ENCODE measurements at regions not wholly inside any gene's neighbourhood (a gene's known extent, or its start where the extent isn't known, plus 50 kb on each side); places are given as distances from the start of the nearest gene placed in this dataset.

DNA sequence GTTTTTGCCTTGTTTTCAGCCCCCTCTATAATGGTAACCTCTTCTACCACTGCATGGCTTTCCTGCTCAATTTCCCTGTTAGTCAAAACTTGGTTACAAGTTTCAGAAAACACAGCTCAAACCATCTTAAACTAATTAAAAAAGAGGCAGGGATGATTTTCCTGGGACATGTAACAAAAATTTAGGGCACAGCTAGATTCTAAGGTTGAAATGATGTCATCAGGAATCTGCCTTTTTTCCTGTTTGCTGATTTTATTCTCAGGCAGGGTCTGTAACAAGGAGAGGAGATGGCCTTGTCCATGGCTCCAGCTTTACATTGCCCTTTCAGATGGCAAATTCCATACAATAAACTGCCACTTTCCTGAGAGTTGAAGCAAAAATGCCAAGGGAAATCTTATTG, 157.9 kb upstream of the CREB1 start:
- no peak for DNase-seq

- no peak for DNase-seq
These were observed 157.3 kb upstream of the CREB1 start for GRCh38 chr2:207372483-207372882.

DNA sequence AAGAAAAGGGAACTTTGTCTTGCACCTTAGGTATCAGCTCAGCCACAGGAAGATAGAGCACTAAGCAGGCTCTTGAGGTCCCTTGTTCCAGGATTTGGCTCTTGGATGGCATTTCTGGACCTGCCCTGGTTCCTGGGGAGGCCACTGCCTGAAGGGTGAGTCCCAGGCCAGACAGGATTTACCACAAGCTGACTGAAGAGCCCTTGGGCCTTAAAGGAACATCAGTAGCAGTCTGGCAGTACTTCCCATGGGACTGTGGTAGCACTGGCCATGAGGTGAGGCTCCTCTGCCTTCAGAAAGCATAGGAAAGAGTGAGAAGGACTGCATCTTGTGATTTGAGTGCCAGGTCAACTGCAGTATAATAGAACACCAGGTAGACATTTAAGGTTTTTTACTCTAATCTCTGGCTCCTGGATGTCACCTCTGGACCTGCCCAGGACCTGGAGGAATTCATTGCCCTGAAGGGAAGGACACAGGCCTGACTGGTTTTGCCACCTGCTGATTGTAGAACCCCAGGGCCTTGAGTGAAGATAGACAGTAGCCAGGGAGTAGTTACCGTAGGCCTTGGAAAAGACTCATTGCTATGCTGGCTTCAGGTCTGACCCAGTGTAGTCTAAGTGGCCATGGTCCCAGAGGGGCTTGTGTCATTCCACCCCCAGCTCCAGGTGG, 154.4 kb upstream of the CREB1 start:
- no peak for DNase-seq

DNA sequence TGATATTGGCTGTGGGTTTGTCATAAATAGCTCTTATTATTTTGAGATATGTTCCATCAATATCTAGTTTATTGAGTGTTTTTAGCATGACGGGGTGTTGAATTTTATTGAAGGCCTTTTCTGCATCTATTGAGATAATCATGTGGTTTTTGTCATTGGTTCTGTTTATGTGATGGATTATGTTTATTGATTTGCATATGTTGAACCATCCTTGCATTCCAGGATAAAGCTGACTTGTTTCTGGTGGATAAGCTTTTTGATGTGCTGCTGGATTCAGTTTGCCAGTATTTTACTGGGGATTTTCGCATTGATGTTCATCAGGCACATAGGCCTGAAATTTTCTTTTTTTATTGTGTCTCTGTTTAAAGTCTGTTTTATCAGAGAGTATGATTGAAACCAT, 151.1 kb upstream of the CREB1 start:
- peak in 1 of 5 experiments; percentile 14 for DNase-seq

GRCh38 chr2:207385076-207385475, 144.7 kb upstream of the CREB1 start:
- no peak for DNase-seq

DNA sequence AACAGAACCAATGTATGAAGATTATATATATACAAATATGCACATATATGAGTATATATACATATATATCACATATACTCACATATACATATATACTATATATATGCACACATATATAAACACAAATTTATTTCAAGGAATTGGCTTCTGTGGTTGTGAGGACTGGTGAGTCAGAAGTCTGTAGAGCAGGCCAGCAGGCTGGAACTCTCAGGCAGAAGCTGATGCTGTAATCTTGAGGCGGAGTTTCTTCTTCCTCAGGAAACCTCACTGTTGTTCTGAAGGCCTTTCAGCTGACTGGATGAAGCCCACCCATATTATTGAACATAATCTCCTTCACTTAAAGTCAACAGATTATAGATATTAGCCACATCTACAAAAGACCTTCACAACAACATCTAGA, 143.9 kb upstream of the CREB1 start:
- no peak for DNase-seq

- no peak for DNase-seq
These were observed 142.7 kb upstream of the CREB1 start for GRCh38 chr2:207387001-207387571.

DNA sequence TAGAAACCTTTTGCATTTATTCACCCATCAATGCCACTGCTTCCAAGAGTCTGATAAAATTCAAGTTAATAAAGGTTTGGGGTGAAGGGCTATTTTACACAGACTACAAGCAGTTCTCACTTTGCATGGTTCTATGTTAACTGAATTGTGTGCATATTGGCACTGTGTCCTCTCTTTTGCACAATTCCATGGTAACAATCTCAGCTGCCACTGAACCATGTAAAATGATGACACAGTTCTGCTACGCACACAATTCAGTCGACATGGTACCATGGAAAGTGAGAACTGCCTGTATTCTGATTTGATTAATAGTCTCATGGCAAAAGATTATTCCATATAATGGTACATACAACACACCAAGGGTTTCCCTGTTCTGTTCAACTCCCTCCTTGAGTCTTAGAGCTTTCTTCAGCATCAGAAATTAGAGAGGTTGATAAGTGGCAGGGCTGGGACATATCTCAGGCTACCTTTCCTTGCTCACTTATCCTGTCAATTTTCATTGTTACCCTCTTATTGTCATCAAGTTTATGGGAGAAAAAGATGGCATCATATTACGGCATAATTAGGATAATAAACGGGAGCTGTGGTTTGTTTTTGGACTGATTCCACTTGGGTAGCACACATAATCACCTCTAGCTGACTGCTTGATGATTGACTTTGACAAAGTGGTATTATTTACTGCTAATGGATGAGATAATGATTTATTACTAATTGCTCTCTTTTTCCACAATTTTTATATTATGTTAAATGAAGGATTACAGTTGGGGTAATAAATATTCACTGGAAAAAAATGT, 139.3 kb upstream of the CREB1 start:
- no peak for DNase-seq

DNA sequence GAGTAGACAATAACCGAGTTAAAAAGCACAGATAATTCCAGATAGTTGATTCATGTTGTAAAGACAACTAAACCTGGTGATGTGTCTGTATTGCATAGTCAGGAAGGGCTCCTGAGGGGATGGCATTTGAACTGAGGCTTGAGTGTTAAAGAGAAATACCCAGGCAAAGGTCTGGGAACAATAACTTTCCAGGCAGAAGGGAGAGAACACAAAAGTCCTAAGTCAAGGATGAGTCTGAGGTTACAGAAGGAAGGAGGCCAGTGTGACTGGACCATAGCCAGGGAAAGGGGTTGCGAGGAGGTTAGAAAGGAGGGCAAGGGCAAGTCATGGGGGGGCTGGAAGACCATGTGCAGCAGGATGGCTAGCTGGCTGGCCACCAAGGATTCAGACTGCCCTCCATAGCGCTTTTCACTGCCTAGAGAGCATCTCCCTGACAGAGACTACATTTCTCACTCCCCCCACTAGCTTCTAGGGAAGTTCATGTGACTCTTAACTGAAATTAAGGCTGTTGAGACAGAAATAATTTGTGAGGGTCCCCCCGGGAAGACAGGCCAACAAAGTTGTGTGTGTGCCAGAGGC, 135.5 kb upstream of the CREB1 start:
- DNase-seq, result no peak

DNA sequence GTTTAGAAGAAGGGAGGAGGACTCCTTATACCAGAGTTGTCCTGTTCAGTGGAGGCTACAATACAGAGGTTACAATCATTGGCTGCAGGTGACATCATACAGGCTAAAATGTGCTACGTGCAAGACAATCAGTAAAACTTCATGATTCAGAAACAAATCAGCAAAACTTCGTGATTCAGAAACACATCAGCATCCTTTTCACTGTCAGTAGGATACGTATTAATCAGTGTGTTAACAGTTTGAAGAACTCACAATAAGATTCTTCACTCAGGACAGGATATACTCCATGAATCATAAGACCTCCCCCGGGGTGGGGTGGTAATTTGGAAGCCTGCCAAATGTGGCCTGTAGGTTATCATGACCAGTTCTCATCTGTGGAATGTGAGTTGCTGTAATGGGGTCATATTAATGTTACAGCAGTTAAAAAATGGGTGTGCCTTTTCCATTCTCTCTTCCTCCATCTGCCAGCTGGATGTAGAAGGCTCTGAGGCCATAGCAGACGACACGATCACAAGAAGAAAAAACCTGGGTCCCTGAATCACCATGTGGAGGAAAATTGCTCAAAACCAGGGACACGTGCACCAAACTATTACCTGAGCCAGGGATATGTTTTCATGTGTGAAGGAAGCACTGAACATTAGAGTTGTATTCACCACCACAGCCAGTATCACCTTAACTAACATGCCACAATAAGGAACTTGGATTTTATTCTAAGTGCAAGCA, 134.8 kb upstream of the CREB1 start:
- peak in 2 of 5 experiments; percentile 12 for DNase-seq

GRCh38 chr2:207395535-207396251, 134.1 kb upstream of the CREB1 start:
- no peak for DNase-seq

DNA sequence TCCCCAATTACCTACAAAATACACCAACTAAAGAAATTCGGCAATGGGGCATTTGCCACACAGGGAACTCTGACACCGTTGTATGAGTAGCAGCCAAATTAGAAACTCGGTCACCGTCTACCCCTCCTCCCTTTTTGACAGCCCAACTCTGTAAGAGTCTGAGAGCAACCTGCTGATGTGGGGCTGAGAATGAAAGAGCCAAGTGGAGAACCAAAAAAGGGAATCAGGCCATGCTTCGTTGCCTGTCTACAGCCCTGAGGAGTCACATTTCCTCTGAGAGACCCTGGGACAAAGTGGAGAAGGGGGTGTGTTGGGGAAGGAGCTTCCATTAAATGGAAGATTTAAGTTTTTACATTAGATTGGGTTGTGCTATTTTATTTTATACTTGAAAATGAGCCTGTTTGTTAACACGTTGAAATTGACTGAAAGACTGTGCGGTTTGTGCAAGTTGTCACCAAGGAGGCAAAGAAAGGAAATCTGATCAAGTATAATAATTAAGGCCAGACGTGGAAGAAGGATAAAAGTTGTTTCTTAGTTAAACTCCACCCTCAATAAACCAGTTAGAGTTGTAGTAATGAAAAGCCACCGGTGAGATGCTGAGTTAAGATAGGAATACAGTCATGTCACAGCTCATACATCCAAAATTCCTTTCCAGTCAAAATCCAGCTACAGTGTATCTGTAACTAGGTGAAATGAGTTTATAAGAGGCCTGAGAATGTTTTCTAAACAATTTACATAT, 131.7 kb upstream of the CREB1 start:
- DNase-seq, result no peak

DNA sequence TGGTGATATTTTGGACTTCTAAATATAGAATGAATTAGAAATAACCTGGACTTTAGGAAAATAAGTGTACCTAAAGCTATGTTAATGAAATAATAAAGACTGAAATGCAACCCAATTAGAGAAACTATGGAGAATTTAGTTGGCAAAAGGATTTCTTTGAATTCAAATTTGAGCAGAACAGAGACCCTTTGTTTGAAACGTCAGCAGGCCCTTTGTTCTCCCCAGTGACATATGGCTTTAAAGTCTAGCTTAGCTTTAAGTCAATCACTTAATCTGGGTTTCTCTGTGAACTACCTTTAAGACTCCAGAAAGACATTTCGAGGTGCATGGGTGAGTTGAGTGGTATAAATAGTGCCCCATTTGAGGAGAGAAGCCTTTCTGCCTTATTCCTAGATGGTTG, 130.5 kb upstream of the CREB1 start:
- DNase-seq, result no peak

DNA sequence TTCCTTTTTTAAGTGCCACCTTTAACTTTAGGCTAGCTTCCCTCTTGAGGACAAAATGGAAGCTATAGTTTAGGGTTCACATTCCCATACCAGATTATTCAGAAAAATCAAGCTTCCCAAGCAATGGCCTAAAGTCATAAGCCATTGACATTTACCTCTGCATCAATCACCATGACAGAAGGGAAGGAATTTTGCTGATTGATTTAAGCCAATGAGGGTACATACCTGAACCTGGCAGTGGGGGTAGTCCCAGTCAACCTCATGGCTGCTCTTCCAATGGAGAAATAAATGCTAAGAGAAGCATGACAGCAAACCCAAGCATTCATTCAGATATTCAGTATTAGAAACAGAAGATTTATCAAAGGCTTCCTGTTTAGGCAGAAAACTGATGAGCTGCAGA, 128.4 kb upstream of the CREB1 start:
- DNase-seq, result no peak

DNA sequence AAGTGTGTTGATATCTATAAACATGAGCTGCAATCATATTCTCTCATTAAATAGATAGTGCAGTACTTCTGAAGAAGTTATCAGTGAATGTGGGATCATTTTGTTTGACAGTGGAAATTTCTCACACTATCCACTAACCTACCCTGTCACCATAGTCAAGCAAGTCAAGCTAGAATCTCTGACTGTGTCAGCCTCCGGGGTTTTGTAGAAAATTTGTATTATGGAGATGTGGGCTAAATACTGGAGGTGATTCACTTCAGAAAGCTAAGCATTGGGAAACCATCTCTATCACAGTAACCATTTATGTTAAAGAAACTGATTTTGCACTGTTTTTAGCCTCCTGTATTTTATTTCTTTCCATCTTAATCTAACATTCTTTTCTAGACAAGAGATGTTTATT, 126.6 kb upstream of the CREB1 start:
- no peak for DNase-seq

- DNase-seq, result no peak
These were observed 125.8 kb upstream of the CREB1 start for GRCh38 chr2:207403950-207404349.

- no peak for DNase-seq
These were observed 124.6 kb upstream of the CREB1 start for GRCh38 chr2:207405150-207405549.

GRCh38 chr2:207408086-207408794, 121.5 kb upstream of the CREB1 start:
- DNase-seq, result peak in 1 of 5 experiments; percentile 32

DNA sequence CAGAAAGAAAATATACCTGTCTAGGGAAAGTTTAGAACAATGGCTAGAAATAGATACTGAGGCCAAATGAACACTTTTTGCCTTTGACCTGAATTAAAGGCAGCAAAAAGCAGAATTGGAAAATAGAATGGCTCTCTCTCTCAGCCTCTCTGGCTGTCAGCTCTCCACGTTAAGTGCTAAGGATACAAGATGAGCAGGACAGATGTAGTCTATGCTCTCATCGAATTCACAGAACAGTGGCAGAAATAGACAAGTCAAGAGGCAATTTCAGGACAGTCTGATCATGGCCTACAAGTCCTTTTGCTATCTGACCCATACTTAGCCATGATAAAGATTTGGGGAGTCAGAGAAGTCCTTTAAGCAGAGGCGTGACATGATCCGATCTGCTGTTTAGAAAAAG, 120.2 kb upstream of the CREB1 start:
- no peak for DNase-seq

GRCh38 chr2:207412787-207413310, 116.9 kb upstream of the CREB1 start:
- DNase-seq, result peak in 1 of 5 experiments; percentile 67

All from T-helper 2 cell (primary cell).